GM12878 (cell line): ENCODE measurements at regions not wholly inside any gene's neighbourhood (a gene's known extent, or its start where the extent isn't known, plus 50 kb on each side); places are given as distances from the start of the nearest gene placed in this dataset.

Source experiments
- ATAC-seq: fragments of 200-7000 bp; cut with Tn5 transposase; 3 replicates; pipeline ENCODE4 v1.9.1; 2020; ENCODE audit warnings: mild to moderate bottlenecking, moderate library complexity
- BruUV-seq: library from RNA; stranded (reverse); fragments of 400-500 nt; replicated peaks from 2 replicates; lab custom pipeline; 2021; lab: Mats Ljungman, UMichigan
- CTCF ChIA-PET: fragments of 300-600 bp; sonication (Branson Sonifier 250); formaldehyde crosslinking; extraction: SDS; loops from one replicate; lab custom pipeline; 2021; ENCODE audit warnings: inconsistent platforms; lab: Yijun Ruan, JAX
- POLR2A ChIA-PET: fragments of 350-600 bp; formaldehyde crosslinking; extraction: SDS; loops from one replicate; lab custom pipeline; 2021; ENCODE audit warnings: inconsistent platforms; lab: Charles Lee
- RAD21 ChIA-PET: fragments of 300-600 bp; sonication (Branson Sonifier 250); formaldehyde crosslinking; loops from one replicate; lab custom pipeline; 2023; ENCODE audit warnings: antibody characterized with exemption; ENCODE audit not compliant: unreplicated experiment; lab: Charles Lee
- SMC1A ChIA-PET: fragments of 300-600 bp; sonication (Branson Sonifier 250); formaldehyde crosslinking; loops from one replicate; lab custom pipeline; 2023; ENCODE audit not compliant: unreplicated experiment, uncharacterized antibody; lab: Charles Lee
- DNase-seq: peaks from one replicate; pipeline ENCODE4 v3.0.0-alpha.2; 2011; ENCODE audit warnings: low read depth, low spot score
- FAIRE-seq: peaks from 3 replicates; lab custom pipeline; 2011; peaks lifted over from hg19 to GRCh38; lab: Jason Lieb, UNC
- H2AFZ ChIP-seq: 2 replicates; pipeline ENCODE4 v1.6.0; 2011; ENCODE audit warnings: low read depth, low read length, control low read depth; ENCODE audit not compliant: control insufficient read depth
- H3K27ac ChIP-seq: 2 replicates; pipeline ENCODE4 v1.5.1; 2011; ENCODE audit warnings: control low read depth; ENCODE audit not compliant: control insufficient read depth, insufficient read depth
- H3K27me3 ChIP-seq, 2 experiments: replicated peaks in 1 of 2; 2 replicates each; pipeline versions ENCODE4 v1.6.0 to v1.6.1; 2011; ENCODE audit warnings: low read length in 1 of 2; ENCODE audit not compliant: control insufficient read depth in 2 of 2, insufficient read depth in 2 of 2
- H3K36me3 ChIP-seq, 2 experiments: 2 replicates each; pipeline ENCODE4 v1.5.1; 2011; ENCODE audit warnings: low read length in 1 of 2; ENCODE audit not compliant: control insufficient read depth in 2 of 2, insufficient read depth in 2 of 2
- H3K4me1 ChIP-seq: 2 replicates; pipeline ENCODE4 v1.6.1; 2011; ENCODE audit warnings: mild to moderate bottlenecking, low read length, moderate library complexity, mixed read lengths; ENCODE audit not compliant: control insufficient read depth, insufficient read depth
- H3K4me2 ChIP-seq: 2 replicates; pipeline ENCODE4 v1.6.0; 2011; ENCODE audit warnings: control low read depth; ENCODE audit not compliant: control insufficient read depth, insufficient read depth
- H3K4me3 ChIP-seq: fragments of 200-600 bp; sonication (generic); 2 replicates; pipeline ENCODE4 v1.5.1; 2016
- H3K79me2 ChIP-seq: 2 replicates; pipeline ENCODE4 v1.6.0; 2011; ENCODE audit warnings: low read length; ENCODE audit not compliant: control insufficient read depth, insufficient read depth
- H3K9ac ChIP-seq: 2 replicates; pipeline ENCODE4 v1.8.0; 2011; ENCODE audit warnings: low read length, control low read depth, mixed read lengths; ENCODE audit not compliant: control insufficient read depth, insufficient read depth
- H3K9me3 ChIP-seq: replicated peaks from 3 replicates; pipeline ENCODE4 v1.5.1; 2011; ENCODE audit warnings: mild to moderate bottlenecking, low read length; ENCODE audit not compliant: control insufficient read depth, insufficient read depth
- H4K20me1 ChIP-seq: 2 replicates; pipeline ENCODE4 v1.6.0; 2011; ENCODE audit not compliant: control insufficient read depth, insufficient read depth
- ATF7 ChIP-seq: fragments of 450-650 bp; IDR thresholded peaks from 2 replicates; pipeline ENCODE4 v1.6.1; 2016; ENCODE audit warnings: low read depth, mild to moderate bottlenecking
- EZH2 ChIP-seq: IDR thresholded peaks from 2 replicates; pipeline ENCODE4 v1.6.1; 2012; ENCODE audit warnings: low read depth, mild to moderate bottlenecking, control low read depth, inconsistent platforms, low read length, borderline replicate concordance; ENCODE audit not compliant: control insufficient read depth
- MEF2A ChIP-seq: IDR thresholded peaks from 2 replicates; pipeline ENCODE4 v1.6.1; 2011; ENCODE audit warnings: low read depth, mild to moderate bottlenecking, low read length, moderate library complexity; ENCODE audit not compliant: insufficient read depth
- MYB ChIP-seq: fragments of 150-350 bp; IDR thresholded peaks from 2 replicates; pipeline ENCODE4 v1.6.1; 2014; ENCODE audit warnings: mild to moderate bottlenecking, low read depth, low read length, borderline replicate concordance
- POU2F2 ChIP-seq: IDR thresholded peaks from 3 replicates; pipeline ENCODE4 v1.6.1; 2011; ENCODE audit warnings: low read depth, mild to moderate bottlenecking, low read length, borderline replicate concordance
- RB1 ChIP-seq: fragments of 450-650 bp; formaldehyde crosslinking; IDR thresholded peaks from 2 replicates; pipeline ENCODE4 v1.6.1; 2017; ENCODE audit warnings: mild to moderate bottlenecking, borderline replicate concordance
- RCOR1 ChIP-seq: conservative IDR thresholded peaks from 2 replicates; pipeline ENCODE4 v1.6.1; 2012; ENCODE audit warnings: low read depth, low read length, improper control_type of control experiment
- SIX5 ChIP-seq: IDR thresholded peaks from 2 replicates; pipeline ENCODE4 v1.6.1; 2011; ENCODE audit warnings: mild to moderate bottlenecking, low read depth, low read length, moderate library complexity; ENCODE audit not compliant: severe bottlenecking
- SP1 ChIP-seq: IDR thresholded peaks from one replicate; pipeline ENCODE4 v1.6.1; 2011; ENCODE audit warnings: low read depth, low read length
- YBX1 ChIP-seq: fragments of 450-650 bp; IDR thresholded peaks from 2 replicates; pipeline ENCODE4 v1.6.1; 2016; ENCODE audit warnings: antibody characterized with exemption
- WGBS: methylation state at CpG from one replicate; pipeline ENCODE4 v1.1.6; 2016; ENCODE audit warnings: low lambda C conversion rate; ENCODE audit not compliant: insufficient replicate concordance, insufficient coverage; ENCODE audit errors: missing lambda C conversion rate; 5-methylcytosine and 5-hydroxymethylcytosine counted together
- in situ Hi-C: fragments of 300-500 bp; cut with MboI; formaldehyde crosslinking; loops from 9 replicates; pipeline ENCODE4 v1.14.3; 2018; ENCODE audit warnings: mixed read lengths
- intact Hi-C: fragments of 100-400 bp; cut with micrococcal nuclease; formaldehyde crosslinking; loops from one replicate; pipeline ENCODE4 v1.14.2; 2022; ENCODE audit not compliant: unreplicated experiment
- TF ChIP-seq, protein P1 (sequence below): fragments of 450-650 bp; IDR thresholded peaks from 2 replicates; pipeline ENCODE4 v1.6.1; 2014; ENCODE audit warnings: mild to moderate bottlenecking
- TF ChIP-seq, protein P2 (sequence below): IDR thresholded peaks from 2 replicates; pipeline ENCODE4 v1.6.1; 2012; ENCODE audit warnings: low read depth, low read length, improper control_type of control experiment
- TF ChIP-seq, protein P3 (sequence below): fragments of 150-350 bp; IDR thresholded peaks from 2 replicates; pipeline ENCODE4 v1.6.1; 2014; ENCODE audit warnings: mild to moderate bottlenecking, low read depth, low read length

DNA sequence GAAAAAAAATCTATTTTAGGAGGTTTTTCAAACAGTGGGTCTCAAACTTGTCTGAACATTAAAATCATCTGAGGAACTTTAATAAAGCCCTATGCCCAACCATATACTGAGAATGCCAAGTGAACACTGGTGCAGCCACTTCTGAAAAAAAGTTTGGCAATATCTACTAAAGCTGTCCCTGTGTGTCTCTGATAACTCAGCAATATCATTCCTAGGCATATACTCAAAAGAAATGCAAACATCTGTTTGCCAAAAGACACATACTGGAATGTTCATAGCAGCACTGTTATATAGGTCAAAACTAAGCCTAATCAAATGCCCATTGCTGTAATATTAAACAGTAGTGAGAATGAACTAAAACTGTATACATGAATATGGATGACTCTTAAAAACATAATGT lies 74.2 kb upstream of the RGS4 start (continued):
- TF ChIP-seq, protein P1, sequence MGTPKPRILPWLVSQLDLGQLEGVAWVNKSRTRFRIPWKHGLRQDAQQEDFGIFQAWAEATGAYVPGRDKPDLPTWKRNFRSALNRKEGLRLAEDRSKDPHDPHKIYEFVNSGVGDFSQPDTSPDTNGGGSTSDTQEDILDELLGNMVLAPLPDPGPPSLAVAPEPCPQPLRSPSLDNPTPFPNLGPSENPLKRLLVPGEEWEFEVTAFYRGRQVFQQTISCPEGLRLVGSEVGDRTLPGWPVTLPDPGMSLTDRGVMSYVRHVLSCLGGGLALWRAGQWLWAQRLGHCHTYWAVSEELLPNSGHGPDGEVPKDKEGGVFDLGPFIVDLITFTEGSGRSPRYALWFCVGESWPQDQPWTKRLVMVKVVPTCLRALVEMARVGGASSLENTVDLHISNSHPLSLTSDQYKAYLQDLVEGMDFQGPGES: no peak
- no peak for TF ChIP-seq MEF2A
- TF ChIP-seq, protein P2, sequence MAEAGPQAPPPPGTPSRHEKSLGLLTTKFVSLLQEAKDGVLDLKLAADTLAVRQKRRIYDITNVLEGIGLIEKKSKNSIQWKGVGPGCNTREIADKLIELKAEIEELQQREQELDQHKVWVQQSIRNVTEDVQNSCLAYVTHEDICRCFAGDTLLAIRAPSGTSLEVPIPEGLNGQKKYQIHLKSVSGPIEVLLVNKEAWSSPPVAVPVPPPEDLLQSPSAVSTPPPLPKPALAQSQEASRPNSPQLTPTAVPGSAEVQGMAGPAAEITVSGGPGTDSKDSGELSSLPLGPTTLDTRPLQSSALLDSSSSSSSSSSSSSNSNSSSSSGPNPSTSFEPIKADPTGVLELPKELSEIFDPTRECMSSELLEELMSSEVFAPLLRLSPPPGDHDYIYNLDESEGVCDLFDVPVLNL: no peak
- TF ChIP-seq, all 136 proteins: peak for 0

DNA sequence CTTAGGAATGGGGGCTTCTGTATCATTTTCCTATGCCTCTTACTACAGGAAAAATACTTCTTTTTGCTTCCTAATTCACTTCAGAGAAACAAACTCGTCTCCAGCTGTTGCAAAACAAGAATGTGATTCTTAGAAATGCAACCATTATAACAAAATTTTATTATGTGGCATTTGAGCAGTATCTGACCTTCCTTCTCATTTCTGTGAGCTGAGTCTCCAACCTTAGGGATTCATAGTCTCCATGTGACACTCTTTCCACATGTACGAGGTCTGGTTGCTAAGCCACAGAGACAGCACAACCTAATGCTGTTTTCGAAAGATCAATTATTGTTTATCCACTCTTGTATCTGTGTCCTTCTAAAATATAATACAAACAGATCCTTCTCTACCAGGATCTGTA lies 75.3 kb upstream of the RGS4 start:
- Histone ChIP-seq H2AFZ (no peak overlapping the region), H4K20me1 (no peaks in the 10 kb centered on the region), H3K9ac (no peak overlapping the region), H3K36me3 (no peaks in the 10 kb centered on the region), H3K4me1 (no peaks in the 10 kb centered on the region), H3K27me3 (no peaks in the 10 kb centered on the region; a peak in 1 of 4 replicates), H3K27ac (no peak overlapping the region), H3K4me2 (no peak overlapping the region), H3K4me3 (no peak overlapping the region), H3K9me3 (no peaks in the 10 kb centered on the region), H3K79me2 (no peaks in the 10 kb centered on the region)
- WGBS: 12% methylated on average over 3 of the region's 3 CpGs
- CTCF ChIA-PET: no interaction called here
- TF ChIP-seq EZH2: no peak
- no peak for TF ChIP-seq YBX1
- no peak for TF ChIP-seq ATF7
- TF ChIP-seq POU2F2: no peak
- TF ChIP-seq, protein P3, sequence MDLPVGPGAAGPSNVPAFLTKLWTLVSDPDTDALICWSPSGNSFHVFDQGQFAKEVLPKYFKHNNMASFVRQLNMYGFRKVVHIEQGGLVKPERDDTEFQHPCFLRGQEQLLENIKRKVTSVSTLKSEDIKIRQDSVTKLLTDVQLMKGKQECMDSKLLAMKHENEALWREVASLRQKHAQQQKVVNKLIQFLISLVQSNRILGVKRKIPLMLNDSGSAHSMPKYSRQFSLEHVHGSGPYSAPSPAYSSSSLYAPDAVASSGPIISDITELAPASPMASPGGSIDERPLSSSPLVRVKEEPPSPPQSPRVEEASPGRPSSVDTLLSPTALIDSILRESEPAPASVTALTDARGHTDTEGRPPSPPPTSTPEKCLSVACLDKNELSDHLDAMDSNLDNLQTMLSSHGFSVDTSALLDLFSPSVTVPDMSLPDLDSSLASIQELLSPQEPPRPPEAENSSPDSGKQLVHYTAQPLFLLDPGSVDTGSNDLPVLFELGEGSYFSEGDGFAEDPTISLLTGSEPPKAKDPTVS: no peak
- TF ChIP-seq RCOR1: no peak
- TF ChIP-seq MYB: no peak
- no peak for TF ChIP-seq SP1
- TF ChIP-seq RB1: no peak
- TF ChIP-seq SIX5: no peak
- RAD21 ChIA-PET: no interaction called here
- DNase-seq (no peak), ATAC-seq (no peak), FAIRE-seq (no peak)
- intact Hi-C loops: no loop called here
- no TSS peak for BruUV-seq
- in situ Hi-C loops: loop anchor here (25.0 kb wide), 1 partner anchor 107 kb away; no protein-coding TSS in a partner anchor
- POLR2A ChIA-PET: no interaction called here
- SMC1A ChIA-PET: no interaction called here
